HG02678 (cell line): ENCODE measurements at regions not wholly inside any gene's neighbourhood (a gene's known extent, or its start where the extent isn't known, plus 50 kb on each side); places are given as distances from the start of the nearest gene placed in this dataset.
"Not testable (repeated sequence)": the region's sequence is repeated elsewhere in the genome, so short reads cannot be mapped to it uniquely, and the experiment has no call there.

Experiments
- ATAC-seq: cut with Tn5 transposase; IDR thresholded peaks from one replicate; pipeline ENCODE4 v1.9.1; 2021; ENCODE audit warnings: mild to moderate bottlenecking, moderate library complexity; ENCODE audit not compliant: unreplicated experiment

- no peak for ATAC-seq
Observed at GRCh38 chr6:86744048-86744447, 193.3 kb upstream of the HTR1E start.

GRCh38 chr6:86738078-86738477 is 199.2 kb upstream of the HTR1E start:
- ATAC-seq: no peak

- not testable (repeated sequence) for ATAC-seq
Observed at GRCh38 chr6:86731631-86732030, 205.7 kb upstream of the HTR1E start.

- ATAC-seq: not testable (repeated sequence)
Observed at GRCh38 chr6:86730772-86731171, 206.6 kb upstream of the HTR1E start.

GRCh38 chr6:86730216-86730615 is 207.1 kb upstream of the HTR1E start:
- ATAC-seq: no peak

GRCh38 chr6:86728976-86729375 is 208.4 kb upstream of the HTR1E start:
- no peak for ATAC-seq

GRCh38 chr6:86724695-86725094 is 212.6 kb upstream of the HTR1E start:
- ATAC-seq: no peak

GRCh38 chr6:86723729-86724128 is 213.6 kb upstream of the HTR1E start:
- ATAC-seq: no peak

GRCh38 chr6:86723151-86723550 is 214.2 kb upstream of the HTR1E start:
- ATAC-seq: no peak

- no peak for ATAC-seq
Observed at GRCh38 chr6:86722131-86722530, 215.2 kb upstream of the HTR1E start.

GRCh38 chr6:86715676-86716075 is 221.7 kb upstream of the HTR1E start:
- no peak for ATAC-seq

- ATAC-seq: no peak
Observed at GRCh38 chr6:86712039-86712438, 225.3 kb upstream of the HTR1E start.

GRCh38 chr6:86707545-86708120 is 229.7 kb upstream of the HTR1E start:
- no peak for ATAC-seq

GRCh38 chr6:86706449-86706848 is 230.9 kb upstream of the HTR1E start:
- ATAC-seq: peak; percentile 50

GRCh38 chr6:86701228-86701627 is 236.1 kb upstream of the HTR1E start:
- not testable (repeated sequence) for ATAC-seq

GRCh38 chr6:86686496-86686895 is 250.8 kb upstream of the HTR1E start:
- no peak for ATAC-seq

- no peak for ATAC-seq
Observed at GRCh38 chr6:86685230-86685797, 252.0 kb upstream of the HTR1E start.

GRCh38 chr6:86683132-86683908 is 254.0 kb upstream of the HTR1E start:
- ATAC-seq: no peak

- no peak for ATAC-seq
Observed at GRCh38 chr6:86682297-86682696, 255.0 kb upstream of the HTR1E start.

- ATAC-seq: not testable (repeated sequence)
Observed at GRCh38 chr6:86681140-86681539, 256.2 kb upstream of the HTR1E start.

- not testable (repeated sequence) for ATAC-seq
Observed at GRCh38 chr6:86672125-86672524, 265.2 kb upstream of the HTR1E start.

GRCh38 chr6:86657192-86657591 is 280.1 kb upstream of the HTR1E start:
- no peak for ATAC-seq
